K562 (cell line): ENCODE measurements at regions not wholly inside any gene's neighbourhood (a gene's known extent, or its start where the extent isn't known, plus 50 kb on each side); places are given as distances from the start of the nearest gene placed in this dataset.

ENCODE experiments used
- CHD2 ChIP-seq: IDR thresholded peaks from 2 replicates; pipeline ENCODE4 v1.6.1; 2011; ENCODE audit warnings: low read depth, low read length
- CTCF ChIP-seq, 3 experiments: IDR thresholded peaks in 2 of 3; conservative IDR thresholded peaks in 1 of 3; 2 replicates each; pipeline ENCODE4 v1.5.1; 2011 to 2012; ENCODE audit warnings: low read length in 3 of 3, mild to moderate bottlenecking in 3 of 3, control low read depth in 2 of 3, improper control_type of control experiment in 1 of 3, inconsistent platforms in 1 of 3, low read depth in 1 of 3, mixed read lengths in 1 of 3, moderate library complexity in 1 of 3; ENCODE audit not compliant: insufficient read depth in 2 of 3
- E2F5 ChIP-seq: sonication (generic); formaldehyde crosslinking; IDR thresholded peaks from 2 replicates; pipeline ENCODE4 v1.8.0; 2022; ENCODE audit warnings: mild to moderate bottlenecking, missing genetic modification reagents
- E2F6 ChIP-seq, 2 experiments: IDR thresholded peaks; 2 replicates each; pipeline ENCODE4 v1.6.1; 2011; ENCODE audit warnings: borderline replicate concordance in 1 of 2, control low read depth in 1 of 2, low read depth in 1 of 2, low read length in 1 of 2, mild to moderate bottlenecking in 1 of 2, mixed read lengths in 1 of 2, moderate library complexity in 1 of 2; ENCODE audit not compliant: insufficient read depth in 1 of 2, insufficient read length in 1 of 2, poor library complexity in 1 of 2, severe bottlenecking in 1 of 2; ENCODE audit errors: extremely low read depth in 1 of 2
- FIP1L1 ChIP-seq: fragments of 200-400 bp; formaldehyde crosslinking; IDR thresholded peaks from 2 replicates; pipeline ENCODE4 v1.6.1; 2018; ENCODE audit warnings: mild to moderate bottlenecking, low read depth, low read length; ENCODE audit not compliant: poor library complexity, severe bottlenecking
- JUN ChIP-seq, 2 experiments: sonication (generic) in 1 of 2; formaldehyde crosslinking in 1 of 2; IDR thresholded peaks; 2 replicates each; pipeline versions ENCODE4 v1.6.1 to v1.8.0; 2012 to 2022; ENCODE audit warnings: borderline replicate concordance in 2 of 2, mild to moderate bottlenecking in 2 of 2, improper control_type of control experiment in 1 of 2, low read depth in 1 of 2, low read length in 1 of 2, missing genetic modification reagents in 1 of 2
- KLF16 ChIP-seq: IDR thresholded peaks from 2 replicates; pipeline ENCODE4 v1.6.1; 2016; ENCODE audit warnings: antibody characterized with exemption
- MAZ ChIP-seq, 2 experiments: fragments of 450-650 bp in 1 of 2; sonication (generic) in 1 of 2; formaldehyde crosslinking; IDR thresholded peaks in 1 of 2; conservative IDR thresholded peaks in 1 of 2; 2 replicates each; pipeline versions ENCODE4 v1.4.0 to v1.5.0; 2020; ENCODE audit warnings: mild to moderate bottlenecking in 1 of 2, missing genetic modification reagents in 1 of 2
- POLR2AphosphoS5 ChIP-seq: IDR thresholded peaks from 2 replicates; pipeline ENCODE4 v1.6.1; 2011; ENCODE audit warnings: mild to moderate bottlenecking, low read depth, low read length, moderate library complexity; ENCODE audit not compliant: control insufficient read depth, insufficient read depth
- RBM22 ChIP-seq: fragments of 200-400 bp; formaldehyde crosslinking; IDR thresholded peaks from 2 replicates; pipeline ENCODE4 v1.6.1; 2018; ENCODE audit warnings: low read length, low read depth; ENCODE audit not compliant: poor library complexity, severe bottlenecking
- ZBTB43 ChIP-seq: sonication (generic); formaldehyde crosslinking; IDR thresholded peaks from 2 replicates; pipeline ENCODE4 v1.8.0; 2023; ENCODE audit warnings: mild to moderate bottlenecking, missing genetic modification reagents
- ZFX ChIP-seq: sonication (generic); formaldehyde crosslinking; IDR thresholded peaks from 2 replicates; pipeline ENCODE4 v1.8.0; 2022; ENCODE audit warnings: mild to moderate bottlenecking, missing genetic modification reagents, moderate library complexity

- TF ChIP-seq CHD2 (no peak), CTCF (IDR thresholded peaks at IDR 0.05 in 2 of 3, conservative IDR thresholded peaks at IDR 0.05 in 1 of 3; ENCODE audit: insufficient read depth in 2 of 3, low read depth in 1 of 3, low read length in 3 of 3) (no peak), JUN (IDR thresholded peaks at IDR 0.05; ENCODE audit: borderline replicate concordance, low read depth, low read length) (no peak), JUN (CRISPR knock-in tag; IDR thresholded peaks at IDR 0.05; ENCODE audit: borderline replicate concordance) (no peak), E2F5 (no peak), RBM22 (no peak), MAZ (CRISPR knock-in tag; conservative IDR thresholded peaks at IDR 0.05 in 1 of 2, IDR thresholded peaks at IDR 0.05 in 1 of 2) (no peak), ZBTB43 (CRISPR knock-in tag) (no peak), POLR2AphosphoS5 (no peak), ZFX (CRISPR knock-in tag) (no peak), E2F6 (IDR thresholded peaks at IDR 0.05; ENCODE audit: borderline replicate concordance in 1 of 2, extremely low read depth in 1 of 2, insufficient read depth in 1 of 2, insufficient read length in 1 of 2, low read depth in 1 of 2, low read length in 1 of 2, poor library complexity in 1 of 2, severe bottlenecking in 1 of 2) (peak in 1 of 2 experiments; percentile 46), KLF16 (no peak), FIP1L1 (no peak)
These were observed 1946.0 kb upstream of the RAG2 start for GRCh38 chr11:38543986-38544385.
